Breast epithelium (tissue), 4 donors: ENCODE measurements at regions not wholly inside any gene's neighbourhood (a gene's known extent, or its start where the extent isn't known, plus 50 kb on each side); places are given as distances from the start of the nearest gene placed in this dataset.

Experiments used
- DNase-seq, 2 donors: peaks; one replicate each; pipeline ENCODE4 v3.0.0-alpha.2; 2019; ENCODE audit warnings: low spot score in 2 of 2
- H3K27ac ChIP-seq, 2 donors: fragments of 200-600 bp; sonication (generic) in 1 of 2; one replicate each; pipeline ENCODE4 v1.5.1; 2016 to 2019; ENCODE audit warnings: mild to moderate bottlenecking in 1 of 2
- H3K27me3 ChIP-seq, 2 donors: fragments of 200-600 bp; sonication (generic) in 1 of 2; one replicate each; pipeline versions ENCODE4 v1.5.1 to v1.6.0; 2017 to 2019; ENCODE audit warnings: control low read depth in 1 of 2, mild to moderate bottlenecking in 1 of 2
- H3K36me3 ChIP-seq: fragments of 200-600 bp; one replicate; pipeline ENCODE4 v1.5.1; 2019
- H3K4me1 ChIP-seq, 2 donors: fragments of 200-600 bp; sonication (generic); one replicate each; pipeline ENCODE4 v1.5.1; 2016 to 2019; ENCODE audit warnings: control low read depth in 1 of 2
- H3K4me3 ChIP-seq, 3 donors: fragments of 200-600 bp; sonication (generic); 1 replicate in 2 of 3; 2 replicates in 1 of 3; pipeline ENCODE4 v1.5.1; 2016 to 2019; ENCODE audit warnings: mild to moderate bottlenecking in 3 of 3, moderate library complexity in 2 of 3
- H3K9me3 ChIP-seq, 2 donors: fragments of 200-600 bp; sonication (generic) in 1 of 2; one replicate each; pipeline ENCODE4 v1.5.1; 2016 to 2019; ENCODE audit warnings: control low read depth in 1 of 2
- CTCF ChIP-seq, 3 donors: fragments of 450-650 bp; IDR thresholded peaks; one replicate each; pipeline ENCODE4 v1.5.1; 2016 to 2017; ENCODE audit warnings: antibody characterized with exemption in 3 of 3, mild to moderate bottlenecking in 3 of 3, moderate library complexity in 3 of 3
- POLR2A ChIP-seq: fragments of 450-650 bp; IDR thresholded peaks from one replicate; pipeline ENCODE4 v1.6.1; 2016; ENCODE audit warnings: antibody characterized with exemption, mild to moderate bottlenecking, moderate library complexity
- POLR2AphosphoS5 ChIP-seq, 3 donors: sonication (generic); formaldehyde crosslinking; IDR thresholded peaks; one replicate each; pipeline ENCODE4 v1.6.1; 2017; ENCODE audit warnings: antibody characterized with exemption in 3 of 3
- intact Hi-C: fragments of 100-400 bp; cut with DNase I; formaldehyde crosslinking; loops from one replicate; pipeline ENCODE4 v1.15.1; 2023; ENCODE audit warnings: low total_unique reads

GRCh38 chr11:10396771-10397170, 58.3 kb upstream of the AMPD3 start:
- H3K4me3 ChIP-seq: no peak overlapping the region
- no peak overlapping the region for H3K27ac ChIP-seq
- no peaks in the 10 kb centered on the region for H3K36me3 ChIP-seq
- DNase-seq: no peak
- TF ChIP-seq POLR2A (no peak), CTCF (IDR thresholded peaks at IDR 0.05) (no peak), POLR2AphosphoS5 (IDR thresholded peaks at IDR 0.05) (no peak)
- intact Hi-C loops: no loop called here
- no peaks in the 10 kb centered on the region for H3K9me3 ChIP-seq
- H3K27me3 ChIP-seq: no peaks in the 10 kb centered on the region
- no peaks in the 10 kb centered on the region for H3K4me1 ChIP-seq

- Histone ChIP-seq H3K9me3 (no peaks in the 10 kb centered on the region), H3K36me3 (no peaks in the 10 kb centered on the region), H3K4me3 (no peak overlapping the region), H3K27me3 (no peaks in the 10 kb centered on the region), H3K27ac (no peak overlapping the region), H3K4me1 (no peaks in the 10 kb centered on the region)
- DNase-seq: no peak
- intact Hi-C loops: no loop called here
- TF ChIP-seq POLR2A (no peak), POLR2AphosphoS5 (IDR thresholded peaks at IDR 0.05) (no peak), CTCF (IDR thresholded peaks at IDR 0.05) (no peak)
These were observed 57.7 kb upstream of the AMPD3 start for GRCh38 chr11:10397226-10397987.

- H3K4me1 ChIP-seq: no peaks in the 10 kb centered on the region
- DNase-seq: no peak
- H3K27ac ChIP-seq: no peak overlapping the region
- no peaks in the 10 kb centered on the region for H3K9me3 ChIP-seq
- H3K27me3 ChIP-seq: no peaks in the 10 kb centered on the region
- H3K36me3 ChIP-seq: no peaks in the 10 kb centered on the region
- TF ChIP-seq POLR2AphosphoS5 (IDR thresholded peaks at IDR 0.05): no peak
- TF ChIP-seq CTCF (IDR thresholded peaks at IDR 0.05): no peak
- TF ChIP-seq POLR2A: no peak
- no peak overlapping the region for H3K4me3 ChIP-seq
- intact Hi-C loops: no loop called here
These were observed 56.5 kb upstream of the AMPD3 start for GRCh38 chr11:10398525-10398924.

- Histone ChIP-seq H3K27me3 (no peaks in the 10 kb centered on the region), H3K9me3 (no peaks in the 10 kb centered on the region), H3K4me1 (no peaks in the 10 kb centered on the region), H3K27ac (no peak overlapping the region), H3K4me3 (no peak overlapping the region), H3K36me3 (no peaks in the 10 kb centered on the region)
- DNase-seq: no peak
- intact Hi-C loops: no loop called here
- TF ChIP-seq POLR2AphosphoS5 (IDR thresholded peaks at IDR 0.05): no peak
- no peak for TF ChIP-seq CTCF (IDR thresholded peaks at IDR 0.05)
- TF ChIP-seq POLR2A: no peak
These were observed 54.2 kb upstream of the AMPD3 start for GRCh38 chr11:10400856-10401255.

DNA sequence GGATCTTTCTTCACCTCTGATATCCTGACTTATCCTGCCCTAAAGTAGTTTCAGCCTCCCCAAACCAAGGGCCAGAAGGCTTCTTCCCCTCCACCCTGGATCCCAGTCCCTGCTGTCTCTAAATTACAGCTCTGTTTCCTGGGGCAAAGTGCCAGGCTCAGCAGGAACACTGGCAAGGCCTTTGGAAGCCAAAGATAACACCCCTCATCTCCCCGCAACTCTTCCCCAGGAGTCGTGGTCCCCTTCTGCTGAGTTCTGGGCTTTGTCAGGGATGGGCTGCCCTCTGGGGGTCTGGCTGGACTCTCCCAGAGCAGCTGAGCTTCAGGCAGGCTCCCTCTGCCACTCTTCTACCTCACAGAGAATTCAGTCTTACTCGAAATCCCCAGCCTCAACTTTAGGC, 53.8 kb upstream of the AMPD3 start:
- H3K36me3 ChIP-seq: no peaks in the 10 kb centered on the region
- no peaks in the 10 kb centered on the region for H3K27me3 ChIP-seq
- no peak overlapping the region for H3K4me3 ChIP-seq
- H3K9me3 ChIP-seq: no peaks in the 10 kb centered on the region
- H3K27ac ChIP-seq: no peak overlapping the region
- no peak for DNase-seq
- intact Hi-C loops: no loop called here
- TF ChIP-seq POLR2AphosphoS5 (IDR thresholded peaks at IDR 0.05): no peak
- no peaks in the 10 kb centered on the region for H3K4me1 ChIP-seq
